ENCODE measurements at regions not wholly inside any gene's neighbourhood (a gene's known extent, or its start where the extent isn't known, plus 50 kb on each side); places are given as distances from the start of the nearest gene placed in this dataset.

DNA sequence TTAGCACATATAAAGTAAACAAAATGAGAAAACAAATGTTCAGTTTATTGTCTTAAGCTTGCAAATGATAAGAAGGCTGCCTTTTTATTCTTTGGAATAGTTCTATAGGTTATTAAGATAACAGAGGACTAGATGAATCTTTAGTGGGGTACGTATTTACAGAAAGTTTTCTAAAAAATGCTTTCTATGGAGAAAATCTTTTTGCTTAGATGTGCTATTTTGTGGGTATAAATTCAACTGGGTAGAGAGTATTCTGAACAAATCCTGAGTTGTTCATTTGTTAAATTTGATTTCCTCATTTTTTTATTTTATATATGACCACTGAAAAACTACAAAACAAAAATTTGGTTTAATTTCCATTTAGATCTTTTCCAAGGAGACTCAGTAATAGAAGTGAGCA is 566.9 kb downstream of the PLCL1 start:
- no peaks in the 10 kb centered on the region for H3K36me3 ChIP-seq (ENCODE audit: control insufficient read depth in 4 of 4, insufficient read depth in 3 of 4, low read depth in 1 of 4, low read length in 3 of 4)
- TF ChIP-seq NR2F2 (IDR thresholded peaks at IDR 0.05) (no peak), EGR1 (IDR thresholded peaks at IDR 0.05; ENCODE audit: low read depth in 2 of 2) (no peak), HNF4G (IDR thresholded peaks at IDR 0.05) (no peak), RXRA (IDR thresholded peaks at IDR 0.05) (no peak), GABPA (IDR thresholded peaks at IDR 0.05 in 1 of 2, conservative IDR thresholded peaks at IDR 0.05 in 1 of 2) (no peak), SP1 (IDR thresholded peaks at IDR 0.05) (no peak), REST (IDR thresholded peaks at IDR 0.05) (no peak), MAX (IDR thresholded peaks at IDR 0.05) (no peak), JUND (IDR thresholded peaks at IDR 0.05) (no peak), CTCF (IDR thresholded peaks at IDR 0.05; ENCODE audit: low read depth, low read length, missing input control) (no peak), RAD21 (IDR thresholded peaks at IDR 0.05) (no peak), TAF1 (conservative IDR thresholded peaks at IDR 0.05) (no peak), FOXA2 (IDR thresholded peaks at IDR 0.05) (no peak), YY1 (IDR thresholded peaks at IDR 0.05) (no peak), HNF4A (conservative IDR thresholded peaks at IDR 0.05) (no peak), FOXA1 (IDR thresholded peaks at IDR 0.05) (no peak)
- TF ChIP-seq, protein P1, sequence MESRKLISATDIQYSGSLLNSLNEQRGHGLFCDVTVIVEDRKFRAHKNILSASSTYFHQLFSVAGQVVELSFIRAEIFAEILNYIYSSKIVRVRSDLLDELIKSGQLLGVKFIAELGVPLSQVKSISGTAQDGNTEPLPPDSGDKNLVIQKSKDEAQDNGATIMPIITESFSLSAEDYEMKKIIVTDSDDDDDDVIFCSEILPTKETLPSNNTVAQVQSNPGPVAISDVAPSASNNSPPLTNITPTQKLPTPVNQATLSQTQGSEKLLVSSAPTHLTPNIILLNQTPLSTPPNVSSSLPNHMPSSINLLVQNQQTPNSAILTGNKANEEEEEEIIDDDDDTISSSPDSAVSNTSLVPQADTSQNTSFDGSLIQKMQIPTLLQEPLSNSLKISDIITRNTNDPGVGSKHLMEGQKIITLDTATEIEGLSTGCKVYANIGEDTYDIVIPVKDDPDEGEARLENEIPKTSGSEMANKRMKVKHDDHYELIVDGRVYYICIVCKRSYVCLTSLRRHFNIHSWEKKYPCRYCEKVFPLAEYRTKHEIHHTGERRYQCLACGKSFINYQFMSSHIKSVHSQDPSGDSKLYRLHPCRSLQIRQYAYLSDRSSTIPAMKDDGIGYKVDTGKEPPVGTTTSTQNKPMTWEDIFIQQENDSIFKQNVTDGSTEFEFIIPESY (IDR thresholded peaks at IDR 0.05) = no peak
- TF ChIP-seq, protein P2, sequence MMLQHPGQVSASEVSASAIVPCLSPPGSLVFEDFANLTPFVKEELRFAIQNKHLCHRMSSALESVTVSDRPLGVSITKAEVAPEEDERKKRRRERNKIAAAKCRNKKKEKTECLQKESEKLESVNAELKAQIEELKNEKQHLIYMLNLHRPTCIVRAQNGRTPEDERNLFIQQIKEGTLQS (IDR thresholded peaks at IDR 0.05) = no peak
- peaks cover 0 to 4% (median 0%) of the 10 kb centered on the region in 4 donors for H3K27me3 ChIP-seq (ENCODE audit: control insufficient read depth in 4 of 4, insufficient read depth in 4 of 4, low read length in 3 of 4)
- no peak for DNase-seq (ENCODE audit: low spot score)
- no peak overlapping the region for H3K9ac ChIP-seq (ENCODE audit: low read depth in 1 of 2, low read length in 2 of 2)
- 93% methylated on average over 1 of the region's 1 CpG for WGBS
- H3K9me3 ChIP-seq (ENCODE audit: control insufficient read depth in 4 of 4, low read length in 3 of 4) = no peaks in the 10 kb centered on the region
- H3K4me1 ChIP-seq (ENCODE audit: control insufficient read depth in 4 of 4, insufficient read depth in 4 of 4, low read length in 3 of 4) = no peaks in the 10 kb centered on the region
- no peak overlapping the region for H3K27ac ChIP-seq (ENCODE audit: low read depth in 1 of 2, low read length in 2 of 2)
- H3K4me3 ChIP-seq (ENCODE audit: low read depth in 1 of 3, low read length in 3 of 3) = no peak overlapping the region

All from liver (tissue), 8 donors.